D721Med (cell line): ENCODE measurements at regions not wholly inside any gene's neighbourhood (a gene's known extent, or its start where the extent isn't known, plus 50 kb on each side); places are given as distances from the start of the nearest gene placed in this dataset.

Experiments used
- DNase-seq: peaks from one replicate; pipeline ENCODE4 v3.0.0; 2011; ENCODE audit warnings: low spot score; ENCODE audit not compliant: insufficient read length
- FAIRE-seq: peaks from 2 replicates; lab custom pipeline; 2011; peaks lifted over from hg19 to GRCh38; lab: Jason Lieb, UNC
- TF ChIP-seq, protein P1 (sequence below): IDR thresholded peaks from 2 replicates; pipeline ENCODE4 v1.5.1; 2012; ENCODE audit warnings: mild to moderate bottlenecking, control low read depth; ENCODE audit not compliant: insufficient read depth; ENCODE audit errors: missing control alignments

DNA sequence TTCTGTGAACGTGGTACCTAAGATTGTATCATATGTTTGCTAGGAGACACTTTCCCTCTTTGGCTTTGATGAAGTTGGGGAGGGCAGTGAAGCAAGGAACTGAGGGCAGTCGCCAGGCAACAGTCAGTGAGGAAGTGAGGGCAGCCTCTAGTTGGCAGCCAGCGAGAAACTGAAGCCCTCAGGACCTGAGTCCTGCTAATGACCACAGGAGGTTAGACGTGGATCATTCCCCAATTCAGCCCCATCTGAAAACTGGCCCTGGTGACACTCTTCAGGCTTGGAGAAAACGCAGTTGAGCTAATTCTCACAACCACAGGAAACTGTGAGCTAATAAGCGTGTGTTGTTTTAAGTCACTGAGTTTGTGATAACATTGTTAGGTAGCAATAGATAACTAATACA is 84.5 kb upstream of the REG3G start:
- FAIRE-seq (no peak), DNase-seq (no peak)
- TF ChIP-seq, protein P1, sequence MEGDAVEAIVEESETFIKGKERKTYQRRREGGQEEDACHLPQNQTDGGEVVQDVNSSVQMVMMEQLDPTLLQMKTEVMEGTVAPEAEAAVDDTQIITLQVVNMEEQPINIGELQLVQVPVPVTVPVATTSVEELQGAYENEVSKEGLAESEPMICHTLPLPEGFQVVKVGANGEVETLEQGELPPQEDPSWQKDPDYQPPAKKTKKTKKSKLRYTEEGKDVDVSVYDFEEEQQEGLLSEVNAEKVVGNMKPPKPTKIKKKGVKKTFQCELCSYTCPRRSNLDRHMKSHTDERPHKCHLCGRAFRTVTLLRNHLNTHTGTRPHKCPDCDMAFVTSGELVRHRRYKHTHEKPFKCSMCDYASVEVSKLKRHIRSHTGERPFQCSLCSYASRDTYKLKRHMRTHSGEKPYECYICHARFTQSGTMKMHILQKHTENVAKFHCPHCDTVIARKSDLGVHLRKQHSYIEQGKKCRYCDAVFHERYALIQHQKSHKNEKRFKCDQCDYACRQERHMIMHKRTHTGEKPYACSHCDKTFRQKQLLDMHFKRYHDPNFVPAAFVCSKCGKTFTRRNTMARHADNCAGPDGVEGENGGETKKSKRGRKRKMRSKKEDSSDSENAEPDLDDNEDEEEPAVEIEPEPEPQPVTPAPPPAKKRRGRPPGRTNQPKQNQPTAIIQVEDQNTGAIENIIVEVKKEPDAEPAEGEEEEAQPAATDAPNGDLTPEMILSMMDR: no peak

DNA sequence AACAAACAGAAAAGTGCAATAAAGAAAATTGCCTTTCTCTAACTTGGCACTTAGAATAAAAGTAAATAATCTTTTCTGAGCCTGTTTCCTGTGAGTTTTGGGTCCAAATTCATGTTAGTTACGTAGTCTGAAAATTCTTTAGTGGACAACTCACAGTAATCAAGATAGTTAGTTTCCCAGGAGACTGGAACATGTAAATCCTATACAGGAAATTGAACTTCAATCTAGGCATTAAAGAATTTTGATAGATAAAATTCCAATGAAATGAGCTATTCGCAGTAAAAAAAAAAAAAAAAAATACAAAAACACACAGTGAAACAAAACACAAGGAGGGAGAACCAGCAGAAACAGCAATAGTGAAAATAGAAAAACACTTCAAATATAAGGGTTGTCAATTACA is 83.8 kb upstream of the REG3G start:
- DNase-seq: no peak
- TF ChIP-seq, protein P1: no peak
- FAIRE-seq: no peak

DNA sequence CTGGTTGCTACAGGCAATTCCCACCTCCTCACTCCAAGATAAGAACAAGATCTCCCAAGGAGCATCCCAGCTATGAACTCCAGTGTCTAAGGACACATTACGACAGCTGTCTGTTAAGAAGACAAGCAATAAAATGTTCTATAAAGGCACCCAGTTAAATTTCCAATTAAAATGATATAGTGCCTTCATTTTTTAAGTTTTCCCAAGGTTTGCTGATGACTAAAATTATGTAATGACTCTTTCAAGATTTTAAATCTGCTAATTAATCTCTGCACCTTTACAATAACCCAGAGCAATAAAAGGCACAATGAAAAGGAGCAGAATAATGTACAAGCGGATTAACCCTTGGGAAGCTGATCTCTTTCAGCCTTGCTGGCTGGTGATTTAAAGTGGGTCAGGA is 61.6 kb upstream of the REG3G start:
- TF ChIP-seq, protein P1: no peak
- no peak for DNase-seq
- FAIRE-seq: no peak

DNA sequence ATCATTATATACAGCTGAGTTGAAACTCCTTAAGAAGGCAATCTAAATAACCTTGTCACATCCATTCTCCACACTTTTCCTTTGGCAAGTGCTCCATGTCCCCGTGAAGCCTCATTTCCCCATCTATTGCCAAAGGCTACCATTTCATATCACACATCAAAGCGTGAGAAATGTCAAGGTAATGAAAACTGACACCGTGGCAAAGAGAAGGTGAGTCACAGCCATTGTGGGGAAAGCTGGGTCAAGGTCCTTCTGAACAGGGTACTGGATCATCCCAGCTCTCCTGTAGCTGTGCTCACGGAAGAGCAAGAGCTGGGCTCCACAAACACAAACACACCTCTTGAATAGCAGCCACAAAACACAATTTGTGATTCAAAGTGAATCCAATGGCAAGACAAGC is 58.2 kb upstream of the REG3G start:
- FAIRE-seq (no peak), DNase-seq (no peak)
- TF ChIP-seq, protein P1: no peak

DNA sequence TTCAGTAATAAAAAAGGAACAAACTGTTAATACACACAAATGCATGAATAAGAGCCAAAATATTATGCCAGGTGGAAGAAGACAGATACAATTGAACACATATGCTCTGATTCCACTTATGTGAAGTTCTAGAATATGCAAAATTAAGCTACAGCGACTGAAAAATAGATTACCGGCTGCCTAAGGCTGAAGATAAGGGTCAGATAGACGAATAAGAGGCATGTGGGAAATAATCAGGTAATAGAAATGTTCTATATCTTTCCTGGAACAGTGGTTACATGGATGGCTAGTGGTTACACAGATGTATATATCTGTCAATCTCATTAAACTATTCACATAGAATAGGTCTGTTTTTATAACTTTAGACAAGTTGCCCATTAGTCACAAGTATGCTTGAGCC is 51.9 kb upstream of the REG3G start:
- TF ChIP-seq, protein P1: no peak
- FAIRE-seq (no peak), DNase-seq (no peak)
